Thyroid gland (tissue), 4 donors: ENCODE measurements at regions not wholly inside any gene's neighbourhood (a gene's known extent, or its start where the extent isn't known, plus 50 kb on each side); places are given as distances from the start of the nearest gene placed in this dataset.

ENCODE experiments used
- DNase-seq, 2 donors: peaks; one replicate each; pipeline ENCODE4 v3.0.0-alpha.2; 2019
- H3K27ac ChIP-seq, 3 donors: fragments of 200-600 bp; sonication (generic); 1 replicate in 2 of 3; 2 replicates in 1 of 3; pipeline ENCODE4 v1.5.1; 2016 to 2019; ENCODE audit warnings: mild to moderate bottlenecking in 1 of 3, moderate library complexity in 1 of 3
- H3K27me3 ChIP-seq: fragments of 200-600 bp; sonication (generic); one replicate; pipeline ENCODE4 v1.5.1; 2019
- H3K36me3 ChIP-seq, 2 donors: fragments of 200-600 bp; sonication (generic); one replicate each; pipeline ENCODE4 v1.5.1; 2016 to 2019
- H3K4me1 ChIP-seq, 2 donors: fragments of 200-600 bp; sonication (generic); one replicate each; pipeline ENCODE4 v1.5.1; 2017 to 2019
- H3K4me3 ChIP-seq, 3 donors: fragments of 200-600 bp; sonication (generic); replicated peaks in 1 of 3; 1 replicate in 2 of 3; 2 replicates in 1 of 3; pipeline ENCODE4 v1.5.1; 2016; ENCODE audit warnings: mild to moderate bottlenecking in 1 of 3
- H3K9me3 ChIP-seq: fragments of 200-600 bp; sonication (generic); one replicate; pipeline ENCODE4 v1.5.1; 2017
- POLR2A ChIP-seq, 2 donors: fragments of 450-650 bp; IDR thresholded peaks; one replicate each; pipeline ENCODE4 v1.6.1; 2017; ENCODE audit warnings: antibody characterized with exemption in 2 of 2, mild to moderate bottlenecking in 2 of 2, moderate library complexity in 1 of 2
- WGBS, 2 donors: methylation state at CpG; one replicate each; pipeline ENCODE4 v1.1.5; 2017; 5-methylcytosine and 5-hydroxymethylcytosine counted together
- intact Hi-C: fragments of 100-400 bp; cut with DNase I; formaldehyde crosslinking; loops from one replicate; pipeline ENCODE4 v1.15.1; 2023
- TF ChIP-seq, protein P1 (sequence below), 6 experiments: fragments of 200-600 bp in 3 of 6; fragments of 450-650 bp in 3 of 6; sonication (generic) in 3 of 6; IDR thresholded peaks; one replicate each; pipeline ENCODE4 v1.5.1; 2016 to 2019; ENCODE audit warnings: antibody characterized with exemption in 6 of 6, mild to moderate bottlenecking in 2 of 6, inconsistent platforms in 1 of 6, moderate library complexity in 1 of 6

GRCh38 chr2:67067656-67068055 is 329.5 kb upstream of the ETAA1 start:
- no peaks in the 10 kb centered on the region for H3K36me3 ChIP-seq
- no peaks in the 10 kb centered on the region for H3K27me3 ChIP-seq
- no peak for TF ChIP-seq POLR2A (IDR thresholded peaks at IDR 0.05)
- TF ChIP-seq, protein P1, sequence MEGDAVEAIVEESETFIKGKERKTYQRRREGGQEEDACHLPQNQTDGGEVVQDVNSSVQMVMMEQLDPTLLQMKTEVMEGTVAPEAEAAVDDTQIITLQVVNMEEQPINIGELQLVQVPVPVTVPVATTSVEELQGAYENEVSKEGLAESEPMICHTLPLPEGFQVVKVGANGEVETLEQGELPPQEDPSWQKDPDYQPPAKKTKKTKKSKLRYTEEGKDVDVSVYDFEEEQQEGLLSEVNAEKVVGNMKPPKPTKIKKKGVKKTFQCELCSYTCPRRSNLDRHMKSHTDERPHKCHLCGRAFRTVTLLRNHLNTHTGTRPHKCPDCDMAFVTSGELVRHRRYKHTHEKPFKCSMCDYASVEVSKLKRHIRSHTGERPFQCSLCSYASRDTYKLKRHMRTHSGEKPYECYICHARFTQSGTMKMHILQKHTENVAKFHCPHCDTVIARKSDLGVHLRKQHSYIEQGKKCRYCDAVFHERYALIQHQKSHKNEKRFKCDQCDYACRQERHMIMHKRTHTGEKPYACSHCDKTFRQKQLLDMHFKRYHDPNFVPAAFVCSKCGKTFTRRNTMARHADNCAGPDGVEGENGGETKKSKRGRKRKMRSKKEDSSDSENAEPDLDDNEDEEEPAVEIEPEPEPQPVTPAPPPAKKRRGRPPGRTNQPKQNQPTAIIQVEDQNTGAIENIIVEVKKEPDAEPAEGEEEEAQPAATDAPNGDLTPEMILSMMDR (IDR thresholded peaks at IDR 0.05): no peak
- H3K27ac ChIP-seq: no peak overlapping the region
- no peaks in the 10 kb centered on the region for H3K4me1 ChIP-seq
- DNase-seq: no peak
- intact Hi-C loops: no loop called here
- no peaks in the 10 kb centered on the region for H3K9me3 ChIP-seq
- H3K4me3 ChIP-seq: no peak overlapping the region

- no peak for TF ChIP-seq POLR2A (IDR thresholded peaks at IDR 0.05)
- TF ChIP-seq, protein P1 (IDR thresholded peaks at IDR 0.05): no peak
- 82 to 83% methylated on average over 1 of the region's 1 CpG for WGBS, 2 donors
- intact Hi-C loops: no loop called here
- Histone ChIP-seq H3K9me3 (no peaks in the 10 kb centered on the region), H3K27me3 (no peaks in the 10 kb centered on the region), H3K36me3 (no peaks in the 10 kb centered on the region), H3K4me1 (peaks cover 0 to under 1% of the 10 kb centered on the region in 2 donors), H3K27ac (no peak overlapping the region), H3K4me3 (no peak overlapping the region)
- DNase-seq: no peak
Measured at GRCh38 chr2:67070826-67071225, 326.3 kb upstream of the ETAA1 start.

GRCh38 chr2:67075056-67075455 is 322.1 kb upstream of the ETAA1 start:
- no peak for TF ChIP-seq POLR2A (IDR thresholded peaks at IDR 0.05)
- TF ChIP-seq, protein P1 (IDR thresholded peaks at IDR 0.05): no peak
- Histone ChIP-seq H3K9me3 (no peaks in the 10 kb centered on the region), H3K4me3 (no peak overlapping the region), H3K36me3 (no peaks in the 10 kb centered on the region), H3K4me1 (peaks cover 0 to 9% of the 10 kb centered on the region in 2 donors), H3K27me3 (no peaks in the 10 kb centered on the region), H3K27ac (no peak overlapping the region)
- DNase-seq: no peak
- intact Hi-C loops: no loop called here
- WGBS, 2 donors: 93 to 95% methylated on average over 7 of the region's 7 CpGs

GRCh38 chr2:67075530-67076238 is 321.4 kb upstream of the ETAA1 start:
- Histone ChIP-seq H3K4me1 (peaks cover 0 to 9% of the 10 kb centered on the region in 2 donors), H3K9me3 (no peaks in the 10 kb centered on the region), H3K27me3 (no peaks in the 10 kb centered on the region), H3K36me3 (no peaks in the 10 kb centered on the region), H3K4me3 (no peak overlapping the region), H3K27ac (no peak overlapping the region)
- DNase-seq: no peak
- 94% methylated on average over 3 of the region's 3 CpGs for WGBS, 2 donors
- TF ChIP-seq POLR2A (IDR thresholded peaks at IDR 0.05): no peak
- TF ChIP-seq, protein P1 (IDR thresholded peaks at IDR 0.05): no peak
- intact Hi-C loops: no loop called here

DNA sequence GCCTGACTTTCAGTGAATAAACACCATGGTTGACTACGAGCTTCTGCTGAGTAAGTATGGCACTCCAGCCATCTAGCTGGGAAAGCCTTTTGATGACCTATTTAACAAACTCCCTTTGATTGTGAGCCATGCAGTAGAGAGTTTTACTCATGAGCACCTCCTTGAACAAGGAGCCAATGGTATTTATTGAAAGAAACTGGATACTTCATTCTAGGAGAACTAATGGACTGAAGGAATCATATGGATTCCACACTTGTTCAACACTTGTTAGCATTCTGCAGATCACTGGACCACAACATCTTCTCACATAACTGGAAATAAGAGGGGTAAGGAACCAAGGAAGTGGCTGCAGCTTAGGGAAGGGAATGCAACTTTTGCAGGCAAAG is 320.9 kb upstream of the ETAA1 start:
- Histone ChIP-seq H3K27me3 (no peaks in the 10 kb centered on the region), H3K4me1 (peaks cover 0 to 9% of the 10 kb centered on the region in 2 donors), H3K36me3 (no peaks in the 10 kb centered on the region), H3K4me3 (no peak overlapping the region), H3K9me3 (no peaks in the 10 kb centered on the region), H3K27ac (no peak overlapping the region)
- no peak for DNase-seq
- TF ChIP-seq, protein P1 (IDR thresholded peaks at IDR 0.05): no peak
- no peak for TF ChIP-seq POLR2A (IDR thresholded peaks at IDR 0.05)
- intact Hi-C loops: no loop called here
- 26 to 46% methylated on average over 1 of the region's 1 CpG for WGBS, 2 donors
